ENCODE measurements at regions not wholly inside any gene's neighbourhood (a gene's known extent, or its start where the extent isn't known, plus 50 kb on each side); places are given as distances from the start of the nearest gene placed in this dataset.

DNA sequence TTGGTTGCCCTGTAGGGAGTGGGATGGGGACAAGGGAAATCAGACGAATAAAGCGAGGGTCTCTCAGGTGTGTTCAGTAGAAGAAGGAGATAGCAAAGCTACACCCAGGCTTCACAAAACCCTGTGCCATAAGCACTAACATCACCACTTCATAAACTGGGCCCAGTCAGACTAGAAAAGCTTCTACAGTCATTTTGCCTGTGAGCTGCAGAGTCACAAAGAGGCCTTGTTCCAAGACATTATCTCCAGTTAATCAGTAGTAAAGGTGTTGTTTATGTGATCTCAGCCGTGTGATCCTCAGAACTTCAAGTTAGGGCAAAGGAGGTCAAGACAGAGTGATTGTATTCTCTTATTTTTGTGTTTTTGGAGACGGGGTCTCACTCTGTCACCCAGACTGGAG, 148.0 kb downstream of the GALR1 start:
- Histone ChIP-seq H3K36me3 (ENCODE audit: insufficient read depth, low read length) (no peaks in the 10 kb centered on the region), H3K27me3 (ENCODE audit: insufficient read depth, low read length, poor library complexity) (no peaks in the 10 kb centered on the region), H3K27ac (ENCODE audit: low read length) (no peak overlapping the region), H3K4me3 (ENCODE audit: low read depth in 1 of 2, low read length in 2 of 2) (no peak overlapping the region), H3K4me2 (ENCODE audit: insufficient read depth, low read length) (no peak overlapping the region), H3K79me2 (ENCODE audit: insufficient read depth, low read length) (no peaks in the 10 kb centered on the region), H4K20me1 (ENCODE audit: insufficient read depth, low read length) (no peaks in the 10 kb centered on the region), H2AFZ (ENCODE audit: low read depth, low read length) (no peak overlapping the region), H3K4me1 (ENCODE audit: insufficient read depth, low read length) (peaks cover 8% of the 10 kb centered on the region), H3K9me3 (ENCODE audit: insufficient read depth, low read length, severe bottlenecking) (peaks cover 3% of the 10 kb centered on the region), H3K9ac (ENCODE audit: low read depth, low read length) (no peak overlapping the region)
- DNase-seq, result no peak
- TF ChIP-seq EZH2 (IDR thresholded peaks at IDR 0.05; ENCODE audit: borderline replicate concordance, low read depth, low read length, severe bottlenecking), result no peak
- TF ChIP-seq, protein P1, sequence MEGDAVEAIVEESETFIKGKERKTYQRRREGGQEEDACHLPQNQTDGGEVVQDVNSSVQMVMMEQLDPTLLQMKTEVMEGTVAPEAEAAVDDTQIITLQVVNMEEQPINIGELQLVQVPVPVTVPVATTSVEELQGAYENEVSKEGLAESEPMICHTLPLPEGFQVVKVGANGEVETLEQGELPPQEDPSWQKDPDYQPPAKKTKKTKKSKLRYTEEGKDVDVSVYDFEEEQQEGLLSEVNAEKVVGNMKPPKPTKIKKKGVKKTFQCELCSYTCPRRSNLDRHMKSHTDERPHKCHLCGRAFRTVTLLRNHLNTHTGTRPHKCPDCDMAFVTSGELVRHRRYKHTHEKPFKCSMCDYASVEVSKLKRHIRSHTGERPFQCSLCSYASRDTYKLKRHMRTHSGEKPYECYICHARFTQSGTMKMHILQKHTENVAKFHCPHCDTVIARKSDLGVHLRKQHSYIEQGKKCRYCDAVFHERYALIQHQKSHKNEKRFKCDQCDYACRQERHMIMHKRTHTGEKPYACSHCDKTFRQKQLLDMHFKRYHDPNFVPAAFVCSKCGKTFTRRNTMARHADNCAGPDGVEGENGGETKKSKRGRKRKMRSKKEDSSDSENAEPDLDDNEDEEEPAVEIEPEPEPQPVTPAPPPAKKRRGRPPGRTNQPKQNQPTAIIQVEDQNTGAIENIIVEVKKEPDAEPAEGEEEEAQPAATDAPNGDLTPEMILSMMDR (IDR thresholded peaks at IDR 0.05; ENCODE audit: borderline replicate concordance, extremely low read depth, low read length, poor library complexity, severe bottlenecking), result no peak
- ATAC-seq (ENCODE audit: insufficient read depth, low read depth), result no peak

- no peaks in the 10 kb centered on the region for H3K27me3 ChIP-seq (ENCODE audit: insufficient read depth, low read length, poor library complexity)
- H3K4me3 ChIP-seq (ENCODE audit: low read depth in 1 of 2, low read length in 2 of 2), result no peak overlapping the region
- no peak overlapping the region for H3K4me2 ChIP-seq (ENCODE audit: insufficient read depth, low read length)
- no peak overlapping the region for H3K27ac ChIP-seq (ENCODE audit: low read length)
- TF ChIP-seq, protein P1 (IDR thresholded peaks at IDR 0.05; ENCODE audit: borderline replicate concordance, extremely low read depth, low read length, poor library complexity, severe bottlenecking), result no peak
- no peak for TF ChIP-seq EZH2 (IDR thresholded peaks at IDR 0.05; ENCODE audit: borderline replicate concordance, low read depth, low read length, severe bottlenecking)
- H4K20me1 ChIP-seq (ENCODE audit: insufficient read depth, low read length), result no peaks in the 10 kb centered on the region
- H3K79me2 ChIP-seq (ENCODE audit: insufficient read depth, low read length), result no peaks in the 10 kb centered on the region
- peaks cover 8% of the 10 kb centered on the region for H3K4me1 ChIP-seq (ENCODE audit: insufficient read depth, low read length)
- no peak overlapping the region for H2AFZ ChIP-seq (ENCODE audit: low read depth, low read length)
- peaks cover 3% of the 10 kb centered on the region for H3K9me3 ChIP-seq (ENCODE audit: insufficient read depth, low read length, severe bottlenecking)
- no peaks in the 10 kb centered on the region for H3K36me3 ChIP-seq (ENCODE audit: insufficient read depth, low read length)
- ATAC-seq (ENCODE audit: insufficient read depth, low read depth), result no peak
- DNase-seq, result no peak
- H3K9ac ChIP-seq (ENCODE audit: low read depth, low read length), result no peak overlapping the region
These were observed 150.9 kb downstream of the GALR1 start for GRCh38 chr18:77400561-77400960.

DNA sequence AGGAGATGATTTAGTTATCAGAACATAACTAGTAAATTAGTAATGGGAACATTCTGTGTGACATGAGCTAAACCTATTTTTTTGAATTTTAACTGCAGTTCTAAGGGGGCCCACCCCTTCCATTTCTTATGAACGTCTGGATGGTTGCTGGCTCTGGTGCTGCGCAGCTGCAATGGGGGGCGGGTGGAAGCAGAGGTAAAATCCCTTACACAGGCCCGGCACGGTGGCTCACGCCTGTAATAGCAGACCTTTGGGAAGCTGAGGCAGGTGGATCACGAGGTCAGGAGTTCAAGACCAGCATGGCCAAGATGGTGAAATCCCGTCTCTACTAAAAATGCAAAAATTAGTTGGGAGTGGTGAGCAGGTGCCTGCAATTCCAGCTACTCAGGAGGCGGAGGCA, 151.5 kb downstream of the GALR1 start:
- ATAC-seq (ENCODE audit: insufficient read depth, low read depth), result no peak
- Histone ChIP-seq H3K36me3 (ENCODE audit: insufficient read depth, low read length) (no peaks in the 10 kb centered on the region), H3K4me2 (ENCODE audit: insufficient read depth, low read length) (no peak overlapping the region), H3K9ac (ENCODE audit: low read depth, low read length) (no peak overlapping the region), H3K27ac (ENCODE audit: low read length) (no peak overlapping the region), H3K4me1 (ENCODE audit: insufficient read depth, low read length) (peaks cover 8% of the 10 kb centered on the region), H2AFZ (ENCODE audit: low read depth, low read length) (no peak overlapping the region), H3K9me3 (ENCODE audit: insufficient read depth, low read length, severe bottlenecking) (peaks cover 3% of the 10 kb centered on the region), H3K4me3 (ENCODE audit: low read depth in 1 of 2, low read length in 2 of 2) (no peak overlapping the region), H3K79me2 (ENCODE audit: insufficient read depth, low read length) (no peaks in the 10 kb centered on the region), H4K20me1 (ENCODE audit: insufficient read depth, low read length) (no peaks in the 10 kb centered on the region), H3K27me3 (ENCODE audit: insufficient read depth, low read length, poor library complexity) (no peaks in the 10 kb centered on the region)
- TF ChIP-seq, protein P1 (IDR thresholded peaks at IDR 0.05; ENCODE audit: borderline replicate concordance, extremely low read depth, low read length, poor library complexity, severe bottlenecking), result no peak
- no peak for DNase-seq

DNA sequence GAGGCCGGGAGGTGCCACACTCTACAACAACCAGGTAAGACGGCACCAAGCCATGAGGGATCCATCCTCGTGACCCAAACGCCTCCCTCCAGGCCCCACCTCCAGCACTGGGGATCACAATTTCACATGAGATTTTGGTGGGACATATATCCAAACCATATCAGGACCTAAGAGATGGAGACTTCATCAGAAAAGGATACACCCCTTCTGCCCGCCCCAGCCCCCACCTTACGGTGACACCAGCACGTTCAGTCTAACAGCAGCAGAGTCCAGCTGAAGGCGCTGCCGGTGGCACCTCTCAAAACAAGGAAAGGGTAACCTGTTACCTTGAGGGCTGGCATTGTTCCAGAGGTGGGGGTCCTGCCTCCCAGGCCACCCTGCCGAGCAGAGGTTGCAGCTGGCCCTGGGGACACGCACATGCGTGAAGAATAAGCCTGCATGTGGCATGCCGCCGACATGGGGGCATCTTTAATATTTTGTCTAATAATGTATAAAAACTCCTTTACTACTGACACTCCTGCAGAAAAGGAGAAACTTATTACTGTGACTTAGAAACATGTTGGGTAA, 154.4 kb downstream of the GALR1 start:
- H3K4me2 ChIP-seq (ENCODE audit: insufficient read depth, low read length), result no peak overlapping the region
- H3K9ac ChIP-seq (ENCODE audit: low read depth, low read length), result no peak overlapping the region
- H2AFZ ChIP-seq (ENCODE audit: low read depth, low read length), result no peak overlapping the region
- peaks cover 8% of the 10 kb centered on the region for H3K4me1 ChIP-seq (ENCODE audit: insufficient read depth, low read length)
- no peaks in the 10 kb centered on the region for H3K79me2 ChIP-seq (ENCODE audit: insufficient read depth, low read length)
- TF ChIP-seq EZH2 (IDR thresholded peaks at IDR 0.05; ENCODE audit: borderline replicate concordance, low read depth, low read length, severe bottlenecking), result no peak
- no peaks in the 10 kb centered on the region for H3K27me3 ChIP-seq (ENCODE audit: insufficient read depth, low read length, poor library complexity)
- H3K36me3 ChIP-seq (ENCODE audit: insufficient read depth, low read length), result no peaks in the 10 kb centered on the region
- no peak for DNase-seq
- no peaks in the 10 kb centered on the region for H4K20me1 ChIP-seq (ENCODE audit: insufficient read depth, low read length)
- peaks cover 3% of the 10 kb centered on the region for H3K9me3 ChIP-seq (ENCODE audit: insufficient read depth, low read length, severe bottlenecking)
- no peak overlapping the region for H3K4me3 ChIP-seq (ENCODE audit: low read depth in 1 of 2, low read length in 2 of 2)
- no peak overlapping the region for H3K27ac ChIP-seq (ENCODE audit: low read length)
- ATAC-seq (ENCODE audit: insufficient read depth, low read depth), result no peak

Data from DND-41 (cell line).